Effector memory CD8-positive, alpha-beta T cell (primary cell): ENCODE measurements at regions not wholly inside any gene's neighbourhood (a gene's known extent, or its start where the extent isn't known, plus 50 kb on each side); places are given as distances from the start of the nearest gene placed in this dataset.

Experiments
- ATAC-seq: fragments of 150-1000 bp; cut with Tn5 transposase; replicated peaks from 2 replicates; pipeline ENCODE4 v1.10.0; 2021; ENCODE audit warnings: mild to moderate bottlenecking, moderate library complexity
- DNase-seq, 3 experiments: peaks; one replicate each; pipeline ENCODE4 v3.0.0; 2021
- H3K27ac Mint-ChIP-seq, 2 donors: one replicate each; pipeline ENCODE4 v1.8.0; 2022; ENCODE audit warnings: mild to moderate bottlenecking in 2 of 2, mixed read lengths in 2 of 2, moderate library complexity in 2 of 2
- H3K27me3 Mint-ChIP-seq, 2 donors: one replicate each; pipeline ENCODE4 v1.8.0; 2022; ENCODE audit warnings: mixed read lengths in 2 of 2
- H3K36me3 Mint-ChIP-seq: one replicate; pipeline ENCODE4 v1.8.0; 2022; ENCODE audit warnings: mild to moderate bottlenecking, moderate library complexity, mixed read lengths; ENCODE audit not compliant: insufficient read depth
- H3K4me1 Mint-ChIP-seq, 2 donors: one replicate each; pipeline ENCODE4 v1.8.0; 2022; ENCODE audit warnings: low read depth in 2 of 2, mixed read lengths in 2 of 2
- H3K4me3 Mint-ChIP-seq, 2 donors: one replicate each; pipeline ENCODE4 v1.8.0; 2022; ENCODE audit warnings: mild to moderate bottlenecking in 2 of 2, mixed read lengths in 2 of 2, moderate library complexity in 2 of 2
- H3K9me3 Mint-ChIP-seq, 2 donors: one replicate each; pipeline ENCODE4 v1.8.0; 2022; ENCODE audit warnings: mixed read lengths in 2 of 2

GRCh38 chr15:69909719-69910444, 187.8 kb downstream of the TLE3 start:
- Mint-ChIP-seq H3K4me1 (no peaks in the 10 kb centered on the region), H3K27me3 (peaks cover 0 to 6% of the 10 kb centered on the region in 2 donors), H3K27ac (no peak overlapping the region), H3K4me3 (no peak overlapping the region), H3K9me3 (no peaks in the 10 kb centered on the region), H3K36me3 (no peaks in the 10 kb centered on the region)
- DNase-seq = no peak
- no peak for ATAC-seq

- Mint-ChIP-seq H3K27me3 (peaks cover 0 to 6% of the 10 kb centered on the region in 2 donors), H3K4me1 (no peaks in the 10 kb centered on the region), H3K9me3 (no peaks in the 10 kb centered on the region), H3K36me3 (no peaks in the 10 kb centered on the region), H3K4me3 (no peak overlapping the region), H3K27ac (no peak overlapping the region)
- ATAC-seq (no peak), DNase-seq (no peak)
These were observed 187.2 kb downstream of the TLE3 start for GRCh38 chr15:69910514-69910913.

- no peaks in the 10 kb centered on the region for H3K9me3 Mint-ChIP-seq
- ATAC-seq (no peak), DNase-seq (no peak)
- no peak overlapping the region for H3K27ac Mint-ChIP-seq
- no peaks in the 10 kb centered on the region for H3K36me3 Mint-ChIP-seq
- H3K4me1 Mint-ChIP-seq = no peaks in the 10 kb centered on the region
- H3K27me3 Mint-ChIP-seq = peaks cover 0 to 18% of the 10 kb centered on the region in 2 donors
- no peak overlapping the region for H3K4me3 Mint-ChIP-seq
These were observed 185.6 kb downstream of the TLE3 start for GRCh38 chr15:69912116-69912515.

GRCh38 chr15:69914040-69914439, 183.7 kb downstream of the TLE3 start:
- no peak overlapping the region for H3K27ac Mint-ChIP-seq
- no peaks in the 10 kb centered on the region for H3K9me3 Mint-ChIP-seq
- H3K4me3 Mint-ChIP-seq = no peak overlapping the region
- H3K27me3 Mint-ChIP-seq = peaks cover 0 to 24% of the 10 kb centered on the region in 2 donors
- H3K36me3 Mint-ChIP-seq = no peaks in the 10 kb centered on the region
- DNase-seq (no peak), ATAC-seq (no peak)
- no peaks in the 10 kb centered on the region for H3K4me1 Mint-ChIP-seq

GRCh38 chr15:69914960-69915359, 182.8 kb downstream of the TLE3 start:
- H3K4me1 Mint-ChIP-seq = no peaks in the 10 kb centered on the region
- H3K27me3 Mint-ChIP-seq = peaks cover 0 to 24% of the 10 kb centered on the region in 2 donors
- no peaks in the 10 kb centered on the region for H3K9me3 Mint-ChIP-seq
- no peaks in the 10 kb centered on the region for H3K36me3 Mint-ChIP-seq
- H3K4me3 Mint-ChIP-seq = no peak overlapping the region
- no peak for ATAC-seq
- no peak for DNase-seq
- no peak overlapping the region for H3K27ac Mint-ChIP-seq

- no peak for ATAC-seq
- Mint-ChIP-seq H3K4me3 (no peak overlapping the region), H3K4me1 (no peaks in the 10 kb centered on the region), H3K9me3 (no peaks in the 10 kb centered on the region), H3K36me3 (no peaks in the 10 kb centered on the region), H3K27ac (no peak overlapping the region), H3K27me3 (peaks cover 0 to 24% of the 10 kb centered on the region in 2 donors)
- no peak for DNase-seq
These were observed 181.4 kb downstream of the TLE3 start for GRCh38 chr15:69916169-69916785.

GRCh38 chr15:69917056-69917455, 180.7 kb downstream of the TLE3 start:
- no peak overlapping the region for H3K4me3 Mint-ChIP-seq
- ATAC-seq = no peak
- H3K9me3 Mint-ChIP-seq = no peaks in the 10 kb centered on the region
- peaks cover 0 to 24% of the 10 kb centered on the region in 2 donors for H3K27me3 Mint-ChIP-seq
- DNase-seq = no peak
- no peak overlapping the region for H3K27ac Mint-ChIP-seq
- no peaks in the 10 kb centered on the region for H3K4me1 Mint-ChIP-seq
- H3K36me3 Mint-ChIP-seq = no peaks in the 10 kb centered on the region

- ATAC-seq = no peak
- H3K36me3 Mint-ChIP-seq = no peaks in the 10 kb centered on the region
- H3K4me3 Mint-ChIP-seq = no peak overlapping the region
- no peak for DNase-seq
- no peaks in the 10 kb centered on the region for H3K4me1 Mint-ChIP-seq
- H3K9me3 Mint-ChIP-seq = peaks cover 4 to 6% of the 10 kb centered on the region in 2 donors
- peaks cover 0 to 24% of the 10 kb centered on the region in 2 donors for H3K27me3 Mint-ChIP-seq
- H3K27ac Mint-ChIP-seq = no peak overlapping the region
These were observed 177.9 kb downstream of the TLE3 start for GRCh38 chr15:69919816-69920215.

- Mint-ChIP-seq H3K4me3 (no peak overlapping the region), H3K27me3 (peaks cover 0 to 24% of the 10 kb centered on the region in 2 donors), H3K36me3 (no peaks in the 10 kb centered on the region), H3K27ac (no peak overlapping the region), H3K9me3 (peaks cover 4 to 9% of the 10 kb centered on the region in 2 donors), H3K4me1 (no peaks in the 10 kb centered on the region)
- ATAC-seq (no peak), DNase-seq (no peak)
These were observed 177.5 kb downstream of the TLE3 start for GRCh38 chr15:69920221-69920620.

GRCh38 chr15:69921626-69922619, 175.8 kb downstream of the TLE3 start:
- Mint-ChIP-seq H3K27ac (no peak overlapping the region), H3K36me3 (no peaks in the 10 kb centered on the region), H3K4me3 (no peak overlapping the region), H3K4me1 (no peaks in the 10 kb centered on the region), H3K27me3 (peaks cover 0 to 16% of the 10 kb centered on the region in 2 donors), H3K9me3 (peaks cover 4 to 9% of the 10 kb centered on the region in 2 donors)
- ATAC-seq = no peak
- no peak for DNase-seq

GRCh38 chr15:69924531-69924930, 173.2 kb downstream of the TLE3 start:
- no peak overlapping the region for H3K4me3 Mint-ChIP-seq
- no peak for DNase-seq
- ATAC-seq = no peak
- H3K36me3 Mint-ChIP-seq = no peaks in the 10 kb centered on the region
- peaks cover 4 to 9% of the 10 kb centered on the region in 2 donors for H3K9me3 Mint-ChIP-seq
- peaks cover 0 to 31% of the 10 kb centered on the region in 2 donors for H3K27me3 Mint-ChIP-seq
- no peak overlapping the region for H3K27ac Mint-ChIP-seq
- H3K4me1 Mint-ChIP-seq = no peaks in the 10 kb centered on the region

GRCh38 chr15:69926006-69926405, 171.7 kb downstream of the TLE3 start:
- peaks cover 4 to 9% of the 10 kb centered on the region in 2 donors for H3K9me3 Mint-ChIP-seq
- no peak overlapping the region for H3K4me3 Mint-ChIP-seq
- DNase-seq (no peak), ATAC-seq (no peak)
- no peaks in the 10 kb centered on the region for H3K4me1 Mint-ChIP-seq
- H3K36me3 Mint-ChIP-seq = no peaks in the 10 kb centered on the region
- peaks cover 0 to 40% of the 10 kb centered on the region in 2 donors for H3K27me3 Mint-ChIP-seq
- H3K27ac Mint-ChIP-seq = no peak overlapping the region

- no peak overlapping the region for H3K4me3 Mint-ChIP-seq
- no peaks in the 10 kb centered on the region for H3K36me3 Mint-ChIP-seq
- H3K27me3 Mint-ChIP-seq = peaks cover 0 to 44% of the 10 kb centered on the region in 2 donors
- H3K9me3 Mint-ChIP-seq = peaks cover 4 to 9% of the 10 kb centered on the region in 2 donors
- ATAC-seq = no peak
- no peak overlapping the region for H3K27ac Mint-ChIP-seq
- no peaks in the 10 kb centered on the region for H3K4me1 Mint-ChIP-seq
- no peak for DNase-seq
These were observed 171.0 kb downstream of the TLE3 start for GRCh38 chr15:69926721-69927120.
